ENCODE measurements at regions not wholly inside any gene's neighbourhood (a gene's known extent, or its start where the extent isn't known, plus 50 kb on each side); places are given as distances from the start of the nearest gene placed in this dataset.

GRCh38 chr4:112053825-112054350 lies 91.4 kb upstream of the FAM241A start:
- no peak for TF ChIP-seq CTCF (IDR thresholded peaks at IDR 0.05)
- TF ChIP-seq, protein P1, sequence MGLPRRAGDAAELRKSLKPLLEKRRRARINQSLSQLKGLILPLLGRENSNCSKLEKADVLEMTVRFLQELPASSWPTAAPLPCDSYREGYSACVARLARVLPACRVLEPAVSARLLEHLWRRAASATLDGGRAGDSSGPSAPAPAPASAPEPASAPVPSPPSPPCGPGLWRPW (IDR thresholded peaks at IDR 0.05): no peak
- no peak for TF ChIP-seq POLR2A (IDR thresholded peaks at IDR 0.05; ENCODE audit: low read length)
- no peak for TF ChIP-seq CEBPB (IDR thresholded peaks at IDR 0.05)
- TF ChIP-seq FOSL2 (IDR thresholded peaks at IDR 0.05): no peak
- TF ChIP-seq FOSL2 (CRISPR knock-in tag; IDR thresholded peaks at IDR 0.05): no peak
- no peak for TF ChIP-seq BCL3 (IDR thresholded peaks at IDR 0.05)
- TF ChIP-seq EP300 (IDR thresholded peaks at IDR 0.05): no peak
